Glutamatergic neuron (in vitro differentiated cells): ENCODE measurements at regions not wholly inside any gene's neighbourhood (a gene's known extent, or its start where the extent isn't known, plus 50 kb on each side); places are given as distances from the start of the nearest gene placed in this dataset.

Source experiments
- DNase-seq: peaks from one replicate; pipeline ENCODE4 v3.0.0; 2022
- H3K27ac Mint-ChIP-seq: one replicate; pipeline ENCODE4 v1.8.0; 2020; ENCODE audit warnings: mild to moderate bottlenecking, mixed read lengths, inconsistent platforms; ENCODE audit not compliant: unreplicated experiment
- H3K27me3 Mint-ChIP-seq: one replicate; pipeline ENCODE4 v1.8.0; 2020; ENCODE audit warnings: mild to moderate bottlenecking, moderate library complexity, mixed read lengths, inconsistent platforms; ENCODE audit not compliant: unreplicated experiment
- H3K36me3 Mint-ChIP-seq: one replicate; pipeline ENCODE4 v1.8.0; 2020; ENCODE audit warnings: mild to moderate bottlenecking, mixed read lengths, inconsistent platforms; ENCODE audit not compliant: unreplicated experiment
- H3K4me1 Mint-ChIP-seq: one replicate; pipeline ENCODE4 v1.8.0; 2020; ENCODE audit warnings: mild to moderate bottlenecking, low read depth, mixed read lengths, inconsistent platforms; ENCODE audit not compliant: unreplicated experiment
- H3K4me3 Mint-ChIP-seq: one replicate; pipeline ENCODE4 v1.8.0; 2020; ENCODE audit warnings: mild to moderate bottlenecking, mixed read lengths, inconsistent platforms; ENCODE audit not compliant: unreplicated experiment
- H3K9me3 Mint-ChIP-seq: one replicate; pipeline ENCODE4 v1.8.0; 2020; ENCODE audit warnings: mild to moderate bottlenecking, moderate library complexity, mixed read lengths, inconsistent platforms; ENCODE audit not compliant: unreplicated experiment
- CTCF ChIP-seq: fragments of 200-600 bp; sonication (generic); IDR thresholded peaks from one replicate; pipeline ENCODE4 v1.5.0; 2021; ENCODE audit not compliant: partially characterized antibody, unreplicated experiment

DNA sequence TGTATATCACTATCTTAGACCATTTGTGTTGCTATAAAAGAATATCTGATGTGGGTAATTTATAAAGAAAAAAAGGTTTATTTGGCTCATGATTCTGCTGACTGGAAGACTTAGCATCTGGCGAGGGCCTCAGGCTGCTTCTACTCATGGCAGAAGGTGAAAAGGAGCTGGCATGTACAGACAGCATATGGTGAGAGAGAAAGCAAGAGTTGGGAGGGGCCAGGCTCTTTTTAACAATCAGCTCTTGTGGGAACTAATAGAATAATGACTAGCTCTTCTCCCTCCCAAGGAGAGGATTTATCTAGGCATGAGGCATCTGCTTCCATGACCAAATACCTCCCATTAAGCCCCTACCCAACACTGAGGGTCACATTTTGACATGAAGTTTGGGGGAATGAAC, 130.2 kb upstream of the SV2C start:
- H3K9me3 Mint-ChIP-seq = no peaks in the 10 kb centered on the region
- no peak overlapping the region for H3K4me3 Mint-ChIP-seq
- H3K4me1 Mint-ChIP-seq = peaks cover 2% of the 10 kb centered on the region
- peaks cover 17% of the 10 kb centered on the region for H3K36me3 Mint-ChIP-seq
- no peak for DNase-seq
- no peaks in the 10 kb centered on the region for H3K27me3 Mint-ChIP-seq
- no peak for TF ChIP-seq CTCF
- H3K27ac Mint-ChIP-seq = peak overlapping the region; percentile 40

GRCh38 chr5:75952291-75952690, 130.9 kb upstream of the SV2C start:
- Mint-ChIP-seq H3K4me3 (no peak overlapping the region), H3K9me3 (no peaks in the 10 kb centered on the region), H3K27me3 (no peaks in the 10 kb centered on the region), H3K36me3 (peaks cover 17% of the 10 kb centered on the region), H3K4me1 (peaks cover 2% of the 10 kb centered on the region), H3K27ac (no peak overlapping the region)
- no peak for TF ChIP-seq CTCF
- no peak for DNase-seq

GRCh38 chr5:75951716-75952115, 131.5 kb upstream of the SV2C start:
- Mint-ChIP-seq H3K4me1 (peaks cover 2% of the 10 kb centered on the region), H3K27ac (no peak overlapping the region), H3K4me3 (no peak overlapping the region), H3K9me3 (no peaks in the 10 kb centered on the region), H3K27me3 (no peaks in the 10 kb centered on the region), H3K36me3 (peaks cover 17% of the 10 kb centered on the region)
- no peak for DNase-seq
- no peak for TF ChIP-seq CTCF

DNA sequence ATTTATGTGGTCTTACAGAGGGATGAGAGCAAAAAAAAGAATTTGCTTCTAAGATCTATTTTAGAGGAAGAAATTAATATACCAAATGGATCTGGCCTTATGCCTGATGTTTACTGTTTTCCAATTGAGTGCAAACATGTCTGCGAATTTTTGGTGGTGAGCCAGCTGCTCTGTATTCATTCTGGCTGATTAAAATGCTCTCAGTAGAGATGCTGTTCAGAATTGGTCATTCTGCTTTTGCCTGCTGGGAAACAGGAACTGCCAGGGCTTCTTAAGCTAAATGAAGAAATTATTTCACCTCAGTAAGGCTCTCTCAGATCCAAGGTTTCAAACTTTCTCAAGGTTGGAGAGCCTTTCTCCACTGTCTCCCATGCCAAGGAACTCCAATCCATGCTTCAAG, 132.0 kb upstream of the SV2C start:
- Mint-ChIP-seq H3K4me3 (no peak overlapping the region), H3K9me3 (no peaks in the 10 kb centered on the region), H3K4me1 (peaks cover 2% of the 10 kb centered on the region), H3K27me3 (no peaks in the 10 kb centered on the region), H3K36me3 (peaks cover 17% of the 10 kb centered on the region), H3K27ac (peak overlapping the region; percentile 15)
- no peak for TF ChIP-seq CTCF
- DNase-seq = no peak

DNA sequence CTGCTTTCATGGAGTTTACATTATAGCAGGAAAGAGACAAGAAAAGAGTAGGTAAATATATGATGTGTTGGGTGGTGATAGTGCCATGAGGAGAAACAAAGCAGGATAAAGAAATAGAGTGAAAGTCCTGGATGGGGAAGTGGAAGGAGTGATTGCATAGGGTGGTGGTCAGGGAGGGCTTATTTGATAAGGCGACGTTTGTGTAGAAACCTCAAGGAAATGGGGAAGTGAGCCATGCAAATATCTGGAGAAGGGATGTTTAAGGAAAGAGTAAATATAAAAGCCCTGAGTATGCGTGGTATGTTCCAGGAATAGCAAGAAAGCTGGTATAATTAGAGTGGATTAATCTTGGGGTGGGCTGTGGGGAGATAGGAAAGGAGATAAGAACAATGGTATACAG, 134.7 kb upstream of the SV2C start:
- no peak for TF ChIP-seq CTCF
- no peak for DNase-seq
- Mint-ChIP-seq H3K36me3 (peaks cover 17% of the 10 kb centered on the region), H3K4me3 (no peak overlapping the region), H3K9me3 (no peaks in the 10 kb centered on the region), H3K27ac (no peak overlapping the region), H3K4me1 (peaks cover 2% of the 10 kb centered on the region), H3K27me3 (no peaks in the 10 kb centered on the region)
